Activated CD8-positive, alpha-beta memory T cell treated with anti-CD3 and anti-CD28 coated beads for 48 hours (primary cell): ENCODE measurements at regions not wholly inside any gene's neighbourhood (a gene's known extent, or its start where the extent isn't known, plus 50 kb on each side); places are given as distances from the start of the nearest gene placed in this dataset.

Source experiments
- DNase-seq, 3 experiments: peaks; one replicate each; pipeline ENCODE4 v3.0.0-alpha.2; 2020; ENCODE audit warnings: low read depth in 2 of 3, low spot score in 2 of 3

DNA sequence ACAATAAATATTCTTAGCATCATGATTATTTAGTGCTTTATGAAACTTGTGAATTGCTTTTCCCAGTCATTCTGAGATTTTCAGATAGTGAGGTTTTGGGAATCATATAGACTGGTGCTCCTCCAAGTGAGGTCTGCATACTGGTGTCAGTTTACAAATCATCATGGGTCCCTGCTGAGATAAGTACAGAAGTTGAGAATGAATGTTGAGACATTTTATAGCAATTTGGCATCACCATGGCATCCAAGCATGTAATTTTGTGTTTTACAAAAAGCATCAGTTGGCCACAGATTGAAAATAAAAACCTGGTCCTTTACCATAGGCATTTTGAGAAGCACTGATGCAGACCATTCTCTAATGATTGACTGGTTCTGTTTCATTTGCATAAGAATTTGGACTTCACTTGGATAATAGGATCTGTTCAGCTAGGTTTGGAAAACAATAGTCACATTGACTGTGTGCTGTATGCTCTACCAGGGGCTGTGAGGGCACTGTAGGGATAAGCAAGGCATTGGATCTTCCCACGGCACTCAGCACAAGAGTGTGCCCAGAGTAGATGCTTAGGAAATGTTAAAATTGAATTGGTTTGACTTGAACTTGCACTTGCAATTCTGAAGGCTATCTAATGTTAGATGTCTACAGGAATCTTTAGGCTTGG lies 79.0 kb upstream of the JUN start:
- DNase-seq = no peak

DNA sequence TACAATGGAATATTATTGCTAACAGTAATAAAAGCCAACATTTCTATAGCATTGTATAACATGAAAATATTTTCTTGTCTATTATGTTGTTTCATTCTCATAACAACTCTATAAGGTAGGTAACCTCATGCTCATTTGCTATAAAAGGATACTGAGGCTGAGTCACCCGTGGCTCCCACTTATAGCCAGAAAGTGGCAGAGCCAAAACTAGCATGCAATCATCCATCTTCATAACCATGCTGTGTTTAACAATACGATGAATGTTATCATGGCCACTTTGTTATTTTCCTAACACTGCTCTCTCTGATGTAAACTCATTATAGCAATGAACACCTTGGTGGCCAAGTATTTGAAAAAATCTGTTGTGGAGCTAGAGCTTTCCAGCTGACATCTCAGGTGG lies 80.8 kb upstream of the JUN start:
- DNase-seq = no peak

- DNase-seq = no peak
These were observed 82.7 kb upstream of the JUN start for GRCh38 chr1:58866578-58866977.

GRCh38 chr1:58869638-58870297 lies 85.9 kb upstream of the JUN start:
- DNase-seq = no peak

DNA sequence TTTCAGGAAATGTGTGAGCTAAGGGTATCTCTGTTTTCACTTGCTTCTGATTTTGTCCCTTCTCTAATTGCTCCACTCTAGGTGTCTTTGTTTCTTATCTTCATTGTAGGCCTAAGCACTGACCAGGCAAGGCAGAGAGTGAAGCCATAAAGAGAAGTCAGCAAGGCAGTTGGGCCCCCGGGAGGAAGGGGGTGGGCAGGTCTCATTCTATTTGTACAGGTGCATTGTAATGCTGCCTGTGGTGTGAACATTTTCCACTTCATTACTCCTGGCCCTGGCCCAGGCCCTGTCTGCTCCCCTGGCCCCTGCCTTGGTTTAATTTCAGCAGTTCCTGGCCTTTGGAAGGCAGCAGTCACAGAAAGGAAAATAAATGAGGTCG lies 86.4 kb upstream of the JUN start:
- no peak for DNase-seq

DNA sequence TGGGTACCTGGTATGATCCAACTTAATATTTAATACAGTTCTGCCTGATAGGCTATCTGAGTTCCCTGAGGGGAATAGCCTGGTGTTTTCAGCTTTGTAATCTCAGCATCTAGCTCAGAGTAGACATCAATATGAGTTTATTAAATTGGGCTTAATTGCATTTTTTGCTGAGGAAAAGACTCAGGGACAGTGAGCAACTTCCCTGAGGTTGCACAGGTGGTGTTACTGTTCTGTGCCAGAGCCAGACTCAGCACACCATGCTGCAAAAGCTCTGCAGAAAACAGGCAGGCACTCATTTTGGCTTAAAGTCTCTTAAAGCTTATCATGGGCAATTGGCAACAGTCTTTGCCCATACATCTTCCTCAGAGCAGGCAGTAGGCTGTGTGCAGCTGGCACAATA lies 90.5 kb upstream of the JUN start:
- DNase-seq = no peak

DNA sequence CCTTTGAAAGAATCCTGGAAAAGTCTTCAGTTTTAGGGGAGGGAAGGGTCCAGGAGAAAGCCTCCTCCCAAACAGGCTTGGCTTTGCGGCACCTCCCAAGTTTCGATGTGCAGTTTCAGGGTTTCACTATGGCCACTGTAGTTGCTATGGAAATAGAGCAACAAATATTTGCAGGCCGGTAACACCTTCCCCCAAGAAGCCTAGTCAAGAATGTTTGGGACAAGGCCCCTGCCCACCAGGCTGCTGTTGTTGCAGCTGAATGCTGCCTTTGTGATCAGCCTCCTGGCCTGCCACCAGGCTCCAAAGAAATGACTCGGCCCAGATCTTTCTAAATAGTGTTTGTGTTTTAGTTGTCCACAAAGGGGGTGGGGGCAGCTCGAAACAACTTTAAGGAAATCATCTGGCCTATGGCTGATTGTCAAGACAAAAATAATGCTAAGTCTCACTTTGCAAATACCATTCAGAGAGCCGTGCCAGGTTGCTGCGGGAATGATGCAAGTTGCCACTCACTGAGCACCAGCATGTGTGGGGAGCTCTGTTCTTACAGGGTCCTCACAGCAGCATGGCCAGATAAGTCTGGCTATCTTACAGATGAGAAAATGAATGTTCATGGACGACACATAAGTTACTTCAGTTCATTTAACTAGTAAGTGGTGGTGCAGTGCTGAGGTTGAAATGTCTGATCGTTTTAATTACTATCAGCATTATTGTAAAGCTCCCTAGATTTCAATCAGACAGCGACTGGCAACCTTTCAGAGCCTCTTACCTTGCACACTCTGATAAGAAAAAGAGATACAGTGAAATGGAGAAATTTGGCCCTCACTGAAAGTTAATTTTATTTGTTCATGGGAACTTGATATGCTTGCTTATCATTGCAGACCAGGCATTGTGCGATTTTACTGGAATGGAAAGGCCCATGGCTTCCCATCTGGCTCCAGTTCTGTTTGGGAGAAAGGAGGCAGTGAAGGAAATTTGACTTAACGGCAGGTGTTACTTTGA lies 91.2 kb upstream of the JUN start:
- DNase-seq = no peak

GRCh38 chr1:58879464-58879863 lies 95.6 kb upstream of the JUN start:
- DNase-seq = no peak

DNA sequence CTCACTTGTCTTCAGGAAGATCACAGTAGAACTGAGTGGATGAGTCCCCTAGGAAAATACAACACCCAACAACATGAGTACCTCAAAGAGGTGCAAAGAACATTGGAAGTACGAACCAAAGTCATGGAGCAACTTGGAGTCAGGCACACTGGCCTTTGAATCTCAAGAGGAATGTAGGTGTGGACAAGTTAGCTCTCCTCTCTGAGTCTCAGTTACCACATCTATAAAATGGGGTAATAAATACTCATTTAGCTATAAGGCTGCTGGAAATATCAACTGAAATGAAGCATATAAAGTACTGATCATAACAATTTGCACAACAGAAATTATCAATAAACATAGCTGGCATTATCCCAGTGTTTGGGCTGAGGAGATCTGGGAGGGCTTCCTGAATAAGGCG lies 96.7 kb upstream of the JUN start:
- DNase-seq = no peak

DNA sequence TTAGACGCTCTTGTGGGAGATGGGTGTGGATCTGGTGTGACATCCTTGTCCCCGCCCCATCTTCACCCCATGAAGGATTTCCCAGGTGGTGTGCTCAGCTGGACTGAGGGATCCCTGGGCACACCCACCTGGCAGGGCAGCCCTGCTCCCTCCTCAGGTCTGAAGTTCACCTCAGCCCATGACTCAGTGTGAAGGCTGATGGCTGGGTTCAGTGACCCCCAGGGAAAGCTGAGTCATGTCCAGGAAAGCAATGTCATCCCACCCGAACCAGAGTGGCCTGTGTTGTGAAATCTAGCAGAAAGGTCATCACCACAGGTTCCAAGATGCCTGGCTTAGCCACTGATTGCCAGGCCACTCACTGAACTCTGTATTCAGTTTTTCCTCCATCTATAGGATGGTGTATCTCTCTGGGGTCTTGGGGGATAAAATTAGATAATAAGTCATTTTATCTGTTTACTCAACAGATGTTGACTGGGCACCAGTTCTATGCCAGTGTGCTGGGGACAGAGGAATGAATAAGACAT lies 97.7 kb upstream of the JUN start:
- DNase-seq = no peak

DNA sequence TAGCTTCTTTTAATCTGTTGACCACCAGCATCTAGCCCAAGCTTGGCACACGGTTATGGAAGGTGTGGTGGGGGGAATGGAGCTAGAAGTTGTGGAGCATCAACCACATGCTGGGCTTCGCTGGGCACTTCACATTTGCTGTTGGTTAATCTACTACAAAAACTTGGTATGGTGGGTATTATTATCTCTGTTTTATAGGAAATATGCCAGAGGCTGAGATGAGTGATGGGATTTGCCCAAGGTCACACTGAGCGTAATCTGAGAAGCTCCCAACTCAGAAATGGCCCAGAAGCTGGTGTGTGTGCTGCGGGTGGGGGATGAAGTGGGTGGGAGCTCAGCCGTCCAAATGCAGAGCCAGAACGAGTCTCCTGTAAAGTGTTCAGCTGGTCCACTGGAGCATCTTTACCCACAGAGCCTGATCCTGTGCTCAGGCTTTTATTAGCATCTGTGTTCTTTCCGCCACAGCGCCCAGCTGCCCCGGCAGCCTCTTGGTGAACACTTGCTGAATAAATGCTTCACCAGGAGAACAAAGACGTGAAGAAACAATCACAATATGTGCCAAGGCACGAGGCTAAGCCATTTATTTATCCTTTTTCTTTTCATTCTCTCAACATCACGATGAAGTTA lies 98.6 kb upstream of the JUN start:
- DNase-seq = no peak

GRCh38 chr1:58883037-58883887 lies 99.4 kb upstream of the JUN start:
- DNase-seq = no peak

DNA sequence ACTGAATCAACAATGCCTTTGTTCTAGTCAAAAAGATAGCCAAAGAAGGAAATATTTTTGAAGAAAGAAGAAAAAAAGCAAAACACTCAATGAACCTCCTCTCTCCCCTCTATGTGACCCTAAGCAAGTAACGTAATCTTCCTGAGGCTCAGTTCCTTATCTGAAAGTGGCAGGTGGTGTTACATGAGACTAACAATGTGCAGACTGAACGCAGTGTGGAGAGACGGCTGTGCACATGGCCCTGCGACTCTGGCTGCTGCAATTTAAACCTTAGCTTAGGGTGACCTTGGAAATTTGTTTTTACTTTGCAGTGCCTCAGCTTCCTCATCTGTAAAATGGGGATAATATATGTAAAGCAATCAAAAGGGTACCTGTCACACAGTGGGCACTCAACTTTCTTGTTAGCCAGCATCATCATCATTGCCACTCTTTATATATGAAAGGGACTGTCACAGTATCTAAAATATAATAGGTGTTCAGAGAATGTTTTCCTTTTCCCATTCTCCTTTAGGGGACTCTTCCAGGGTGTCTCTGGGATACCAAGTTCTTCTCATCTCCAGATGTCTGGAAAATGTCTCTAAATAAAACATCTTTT lies 100.1 kb upstream of the JUN start:
- no peak for DNase-seq

DNA sequence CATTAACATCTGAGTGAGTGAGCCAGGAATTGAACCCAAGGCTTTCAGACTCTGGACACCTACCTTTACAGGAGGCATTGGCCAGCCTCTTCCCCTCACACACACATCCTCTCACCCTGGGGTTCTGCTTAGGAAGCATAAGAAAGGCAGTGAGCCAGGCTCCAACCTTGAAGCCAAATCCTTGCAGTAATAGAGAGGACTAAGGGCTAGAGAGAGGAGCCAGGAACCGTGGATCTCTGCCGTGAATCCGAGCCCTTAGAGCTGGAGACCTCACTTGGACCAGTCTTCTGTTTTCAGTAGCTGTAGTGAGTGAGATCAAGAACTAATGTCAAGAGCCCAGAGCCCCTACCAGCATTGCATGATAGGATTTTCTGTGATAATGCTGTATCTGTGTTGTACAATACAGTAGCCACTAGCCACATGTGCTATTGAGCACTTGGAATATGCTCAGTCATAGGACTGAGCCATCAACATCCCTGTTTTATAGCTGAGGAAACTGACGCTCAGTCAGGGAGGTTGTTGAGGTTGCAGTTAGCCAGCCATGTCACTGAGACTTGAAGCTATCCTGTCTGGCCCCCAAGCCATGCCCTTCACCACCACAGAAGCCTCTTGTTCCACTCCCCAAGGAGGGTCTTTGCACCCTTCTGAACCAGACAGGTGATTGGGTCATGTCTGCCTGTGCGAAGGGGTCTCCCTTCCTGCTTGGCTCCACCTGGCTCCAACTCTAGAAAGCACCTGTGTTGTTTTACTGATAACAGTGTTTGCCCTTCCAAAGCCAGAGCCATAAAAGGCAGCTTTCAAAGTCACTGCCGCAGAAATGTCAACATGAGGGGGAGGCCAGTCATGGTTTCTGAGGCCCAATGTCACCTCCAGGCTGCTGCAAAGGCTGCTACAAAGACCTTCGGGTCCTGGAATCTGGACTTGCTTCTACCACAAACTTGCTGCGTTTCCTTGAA lies 101.1 kb upstream of the JUN start:
- no peak for DNase-seq

- DNase-seq = no peak
These were observed 102.2 kb upstream of the JUN start for GRCh38 chr1:58885998-58886397.

GRCh38 chr1:58886611-58887010 lies 102.8 kb upstream of the JUN start:
- no peak for DNase-seq

DNA sequence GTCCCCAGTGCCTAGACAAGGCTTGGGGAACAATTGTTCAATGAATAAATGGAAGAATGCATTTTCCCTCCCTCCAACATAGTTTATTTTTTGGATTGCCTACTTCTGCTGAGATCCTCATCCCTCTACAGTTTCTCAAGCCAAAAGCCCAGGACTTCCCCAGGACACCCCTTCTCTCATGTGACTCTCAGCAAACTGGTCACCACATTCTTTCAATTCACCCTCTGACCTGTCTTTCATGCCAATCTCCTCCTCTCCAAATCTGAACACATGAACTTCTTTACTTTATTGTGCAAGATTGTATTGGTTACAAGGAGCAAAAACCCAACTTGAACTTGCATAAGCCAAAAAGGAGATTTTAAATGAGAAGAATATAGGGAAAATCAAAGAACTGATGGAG lies 103.2 kb upstream of the JUN start:
- DNase-seq = no peak

DNA sequence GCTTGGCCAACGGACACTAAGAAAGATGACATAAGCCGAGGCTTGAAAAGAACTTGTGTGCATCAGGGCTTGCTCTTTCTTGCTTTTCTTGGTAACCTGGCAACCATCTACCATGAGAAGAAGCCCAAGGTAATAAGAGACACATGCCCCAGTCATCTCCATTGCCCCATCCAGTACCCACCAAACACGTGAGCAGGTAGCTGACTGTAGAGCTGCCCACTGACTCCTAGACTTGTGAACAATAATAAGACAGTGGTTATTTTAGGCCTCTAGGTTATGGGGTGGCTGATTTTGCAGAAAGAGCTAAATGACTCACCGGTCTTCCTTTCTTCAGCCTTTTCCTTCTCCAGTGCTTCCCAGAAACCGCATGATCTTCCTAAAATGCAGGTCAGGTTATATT lies 105.0 kb upstream of the JUN start:
- no peak for DNase-seq

DNA sequence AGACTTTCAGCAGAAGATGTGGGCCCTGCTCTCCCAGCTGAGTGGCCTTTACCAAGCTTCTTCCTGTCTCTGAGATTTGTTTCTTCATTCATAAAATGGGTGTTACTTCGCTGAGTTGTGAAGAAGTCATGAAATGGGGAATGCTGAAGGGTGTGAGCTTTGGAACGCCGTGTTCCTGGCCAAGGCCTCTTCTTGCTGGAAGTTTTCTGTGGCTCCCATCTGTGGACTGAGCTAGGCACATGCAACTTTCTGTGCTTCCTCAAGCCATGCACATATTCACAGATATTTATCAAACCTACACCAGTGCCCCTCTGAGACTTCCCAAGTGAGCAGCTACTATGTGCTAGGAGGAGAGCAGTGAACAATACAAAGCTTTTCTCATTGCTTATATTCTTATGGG lies 106.3 kb upstream of the JUN start:
- DNase-seq = no peak
